Putamen (tissue), 1 donor: ENCODE measurements at regions not wholly inside any gene's neighbourhood (a gene's known extent, or its start where the extent isn't known, plus 50 kb on each side); places are given as distances from the start of the nearest gene placed in this dataset.
"Not testable (repeated sequence)": the region's sequence is repeated elsewhere in the genome, so short reads cannot be mapped to it uniquely, and the experiment has no call there.

ENCODE experiments used
- DNase-seq: peaks from one replicate; pipeline ENCODE4 v3.0.0-alpha.2; 2016; ENCODE audit warnings: low spot score

DNA sequence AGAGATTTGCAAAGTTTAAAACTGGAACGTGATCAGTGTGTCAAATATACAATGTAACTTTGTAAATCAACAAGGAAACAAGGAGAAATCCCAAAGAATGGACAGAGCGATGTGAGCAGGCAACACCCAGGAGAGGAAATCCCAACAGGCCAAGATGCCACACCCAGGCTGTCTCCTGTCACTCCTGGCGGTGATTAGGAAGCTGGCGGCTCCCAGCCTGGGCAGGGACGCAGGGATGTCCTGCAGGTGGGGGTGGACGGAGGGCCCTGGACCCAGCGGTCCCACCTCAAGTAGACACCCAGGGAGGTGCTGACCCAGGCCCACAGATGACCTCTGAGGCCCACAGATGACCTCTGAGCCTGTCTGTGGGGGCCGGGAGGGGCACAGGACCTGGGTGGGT, 271.1 kb upstream of the SFSWAP start:
- DNase-seq = not testable (repeated sequence)

DNA sequence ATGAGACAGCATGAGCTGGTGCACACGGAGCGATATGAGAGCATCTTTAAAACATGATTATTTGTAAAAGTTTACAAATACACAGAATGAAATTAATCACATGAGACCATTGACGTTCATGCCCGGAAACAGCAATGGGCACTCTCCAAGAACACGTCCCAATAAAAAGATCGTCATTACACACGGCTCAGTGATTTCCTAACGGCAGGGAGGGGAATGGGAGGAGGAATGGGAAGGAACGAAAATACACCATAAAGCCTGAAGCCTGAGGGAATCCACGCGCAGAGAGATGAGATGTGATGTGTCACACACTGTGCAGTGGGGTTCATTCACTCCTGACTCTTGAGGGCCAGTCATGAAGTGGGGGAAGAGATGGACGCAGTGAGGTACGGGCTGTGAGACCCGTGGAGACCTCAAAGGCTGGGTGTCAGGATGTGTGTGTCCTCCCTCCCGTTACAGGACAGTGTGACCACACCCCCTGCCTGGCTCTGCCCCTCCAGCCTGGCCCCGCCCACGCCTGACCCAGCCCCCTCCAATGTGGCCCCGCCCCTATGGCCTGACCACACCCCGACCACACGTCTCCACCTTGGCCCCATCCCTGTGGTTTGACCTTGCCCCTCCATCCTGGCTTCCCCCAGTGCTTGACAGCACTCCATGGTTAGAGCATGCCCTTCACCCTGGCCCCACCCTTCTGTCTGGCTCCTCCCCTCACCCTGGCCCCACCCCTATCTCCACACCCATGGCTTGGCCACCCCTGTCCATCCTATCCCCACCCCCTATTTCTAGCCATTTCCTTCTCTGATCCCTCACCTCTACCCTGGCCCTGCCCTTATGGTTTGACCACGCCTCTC, 270.5 kb upstream of the SFSWAP start:
- not testable (repeated sequence) for DNase-seq

DNA sequence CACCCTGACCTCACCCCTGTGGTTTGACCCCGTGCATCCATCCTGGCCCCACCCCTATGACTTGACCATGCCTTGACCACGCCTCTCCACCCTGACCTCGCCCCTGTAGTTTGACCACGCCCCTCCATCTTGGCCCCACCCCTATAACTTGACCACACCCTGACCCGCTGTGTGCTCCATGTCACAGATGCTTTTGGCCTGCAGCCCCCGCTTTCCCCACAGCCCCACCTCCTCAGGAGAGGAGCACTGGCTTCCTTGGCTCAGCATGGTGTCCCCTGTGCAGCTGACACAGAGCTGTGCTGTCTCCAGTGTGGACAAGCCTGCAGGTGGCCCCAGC, 269.9 kb upstream of the SFSWAP start:
- no peak for DNase-seq

DNA sequence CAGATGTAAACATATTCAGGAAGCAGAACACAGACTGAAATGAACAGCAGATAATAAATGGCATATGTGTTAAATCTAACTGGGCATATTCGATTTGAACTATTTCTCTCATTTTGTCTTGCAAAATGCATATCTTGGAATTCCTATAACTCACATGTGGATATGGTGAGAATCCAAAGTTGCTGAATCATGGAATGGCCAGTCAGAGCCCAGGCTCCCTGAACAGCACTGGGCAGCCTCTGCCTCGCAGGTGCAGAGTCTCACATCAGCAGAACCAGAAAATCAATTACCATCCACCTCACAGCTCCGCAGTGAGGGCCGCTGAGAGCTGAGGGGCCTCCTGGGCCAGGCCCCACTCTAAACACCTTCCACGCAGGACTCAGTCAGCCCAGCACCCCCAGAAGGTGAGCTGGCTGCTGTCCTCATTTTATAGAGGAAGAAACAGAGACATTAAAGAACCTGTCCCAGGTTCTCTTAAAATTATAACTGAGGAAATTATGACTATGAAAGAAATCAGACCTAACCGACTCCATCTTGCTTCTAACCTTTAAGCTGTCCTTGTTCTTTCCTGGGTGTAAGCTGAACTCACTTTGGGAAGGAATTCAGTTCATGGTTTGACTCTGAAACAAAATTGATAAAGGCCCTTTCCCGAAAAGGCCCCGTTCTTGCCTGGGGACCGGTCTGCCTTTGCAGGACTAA, 269.1 kb upstream of the SFSWAP start:
- DNase-seq = no peak

DNA sequence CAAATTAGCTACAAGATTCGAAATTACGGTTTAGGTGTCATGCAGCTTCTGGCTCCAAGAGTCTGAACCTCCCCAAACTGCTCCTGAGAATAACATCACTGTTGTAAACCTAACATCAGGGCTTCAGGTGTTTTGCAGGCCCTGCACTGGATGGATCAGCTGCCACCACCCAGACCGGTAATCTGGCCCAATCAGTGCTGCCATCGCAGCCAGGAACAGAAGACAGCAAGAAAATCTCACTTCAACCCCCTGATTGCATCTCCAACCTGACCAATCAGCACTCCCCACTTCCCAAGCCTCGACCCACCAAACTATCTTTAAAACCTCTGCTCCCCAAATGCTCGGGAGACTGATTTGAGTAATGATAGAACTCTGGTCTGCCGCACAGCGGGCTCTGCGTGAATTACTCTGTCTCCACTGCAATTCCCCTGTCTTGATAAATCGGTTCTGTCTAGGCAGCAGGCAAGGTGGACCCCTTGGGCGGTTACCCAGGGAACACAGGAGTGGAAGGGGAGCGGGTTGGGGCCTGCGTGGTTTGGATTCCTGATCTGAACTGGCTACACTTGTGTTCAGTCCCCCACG, 268.5 kb upstream of the SFSWAP start:
- DNase-seq = no peak

DNA sequence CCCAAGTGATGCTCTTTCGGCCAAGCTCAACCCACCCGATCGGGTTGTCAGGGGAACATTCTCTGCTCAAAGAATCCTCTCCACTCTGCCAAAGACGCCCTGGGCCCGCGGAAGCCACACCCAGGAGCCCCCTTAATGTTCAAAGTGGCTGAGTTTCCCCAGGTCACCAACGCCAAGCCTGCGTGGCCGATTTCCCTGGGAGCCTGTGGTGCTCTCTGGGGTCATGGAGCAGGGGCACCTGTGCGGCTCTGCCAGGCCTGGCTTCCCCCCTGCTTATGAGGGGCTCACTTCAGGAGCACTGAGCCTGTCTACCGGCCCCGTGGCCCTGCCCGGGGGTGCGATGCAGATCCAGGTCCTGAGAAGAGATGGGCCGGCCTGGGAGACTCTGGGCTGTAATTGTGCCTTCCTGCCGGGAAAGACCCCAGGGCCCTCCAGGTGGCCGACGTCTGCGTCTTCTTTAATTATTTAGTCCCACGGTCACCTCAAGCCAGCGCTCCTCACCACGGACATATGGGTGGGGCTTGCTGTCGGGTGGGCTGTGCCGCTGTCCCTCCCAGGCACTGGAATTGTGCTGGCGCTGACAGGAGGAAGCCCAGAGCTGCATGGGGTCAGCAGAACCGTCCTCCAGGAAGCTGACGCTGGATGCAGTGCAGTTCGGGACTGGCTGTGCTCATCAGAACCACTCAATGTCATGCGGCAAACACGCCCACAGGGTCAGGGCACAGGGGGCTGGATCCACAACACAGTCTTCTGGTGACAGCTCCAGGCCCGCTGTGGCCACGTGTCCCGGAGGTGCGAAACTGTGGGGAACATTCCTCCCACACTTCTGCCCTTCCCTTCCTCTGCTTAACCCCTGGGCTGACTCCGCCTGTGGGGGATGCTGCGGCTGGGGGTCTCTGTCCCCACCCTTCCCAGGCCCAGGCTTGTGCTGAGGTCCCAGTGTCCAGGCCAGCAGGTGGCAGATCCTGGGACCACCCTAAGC, 267.6 kb upstream of the SFSWAP start:
- DNase-seq = no peak

DNA sequence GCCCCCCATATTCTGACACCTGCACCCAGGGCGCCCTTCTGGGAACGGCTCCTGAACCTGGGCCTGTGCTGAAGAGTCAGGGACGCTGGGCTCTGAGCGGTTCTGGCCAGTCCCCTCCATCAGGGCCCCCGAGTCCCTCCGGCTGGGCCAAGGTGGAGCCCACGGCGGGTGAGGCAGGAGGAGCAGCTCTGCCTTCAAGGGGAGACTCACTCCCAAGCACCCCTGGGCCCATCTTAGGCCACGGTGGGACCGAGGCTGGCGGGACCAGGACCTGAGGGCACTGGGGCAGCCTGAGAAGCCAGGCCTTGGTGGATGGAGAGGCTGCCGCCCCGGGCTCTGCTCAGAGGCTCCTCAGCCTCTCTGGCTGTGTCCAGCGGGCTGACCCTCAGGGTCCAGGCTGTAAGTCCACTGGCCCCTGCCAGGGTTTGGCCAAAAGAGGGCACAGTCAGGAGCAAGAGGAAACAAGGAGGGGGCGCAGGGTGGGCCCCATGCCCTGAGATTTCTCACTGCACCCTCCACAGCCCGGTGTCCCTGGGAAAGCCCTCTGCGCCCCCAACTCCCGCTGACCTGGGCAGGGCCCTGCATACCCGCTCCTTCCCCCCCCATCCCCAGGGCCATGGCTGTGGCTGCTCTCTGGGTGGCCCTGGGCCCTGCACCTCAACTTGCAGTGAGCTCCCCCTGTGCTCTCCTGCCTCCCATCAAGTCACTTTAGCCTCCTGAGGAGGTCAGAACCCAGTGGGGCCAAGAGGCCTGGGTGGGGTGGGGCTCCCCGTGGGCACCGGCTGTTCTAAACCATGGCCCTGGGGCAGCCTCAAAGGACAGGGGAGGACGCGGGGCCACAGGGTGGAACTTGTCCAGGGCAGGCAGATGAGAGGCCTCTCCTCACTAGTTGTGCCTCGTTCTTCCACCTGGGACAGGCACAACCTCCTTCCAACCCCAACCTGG, 266.4 kb upstream of the SFSWAP start:
- DNase-seq = no peak

DNA sequence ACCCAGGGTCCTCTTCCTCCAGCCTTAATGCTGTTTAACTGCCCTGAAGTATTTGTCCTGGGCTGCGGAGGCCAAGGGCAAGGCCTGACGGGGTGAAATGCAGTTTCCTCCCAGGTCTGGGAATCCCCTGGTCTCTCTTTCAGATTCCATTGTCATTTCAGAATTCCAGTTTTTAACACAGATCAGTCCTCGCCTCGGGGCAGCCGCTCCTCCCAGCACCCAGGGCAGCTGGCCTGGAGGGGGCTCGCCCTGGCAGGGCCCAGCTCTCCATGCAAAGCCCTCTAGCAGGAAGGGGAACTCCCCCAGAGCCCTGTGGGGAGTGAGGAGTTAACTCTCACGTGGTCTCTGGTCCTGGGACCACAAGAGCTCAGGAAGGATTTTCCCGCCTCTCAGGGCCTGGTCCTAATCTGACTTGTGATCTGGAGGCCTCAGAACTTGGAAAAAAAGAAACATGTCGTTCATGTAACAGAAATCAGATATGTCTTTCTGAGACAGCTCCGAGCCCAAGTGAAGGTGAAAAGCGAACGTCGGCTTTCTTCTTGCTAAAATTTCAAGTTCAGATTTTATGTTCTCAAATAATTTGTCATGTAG, 265.6 kb upstream of the SFSWAP start:
- DNase-seq = no peak

DNA sequence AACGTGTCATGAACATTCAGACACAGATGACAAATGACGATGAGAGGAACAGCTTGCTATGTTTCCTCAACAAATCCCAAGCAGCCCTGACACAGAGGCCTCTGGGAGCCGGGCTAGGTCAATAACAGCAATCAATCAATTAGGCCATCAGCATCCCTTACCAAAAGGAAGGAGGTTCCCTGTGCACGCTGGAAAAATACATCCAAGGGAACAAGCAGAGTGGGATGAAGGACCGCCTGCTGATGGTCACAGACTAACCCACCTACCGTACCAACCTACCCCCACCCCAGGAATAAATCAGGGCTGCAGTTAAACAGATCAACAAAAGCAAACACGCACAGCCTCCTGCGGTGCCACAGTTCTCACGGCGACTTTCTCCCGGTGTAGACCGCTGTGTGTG, 265.1 kb upstream of the SFSWAP start:
- no peak for DNase-seq

DNA sequence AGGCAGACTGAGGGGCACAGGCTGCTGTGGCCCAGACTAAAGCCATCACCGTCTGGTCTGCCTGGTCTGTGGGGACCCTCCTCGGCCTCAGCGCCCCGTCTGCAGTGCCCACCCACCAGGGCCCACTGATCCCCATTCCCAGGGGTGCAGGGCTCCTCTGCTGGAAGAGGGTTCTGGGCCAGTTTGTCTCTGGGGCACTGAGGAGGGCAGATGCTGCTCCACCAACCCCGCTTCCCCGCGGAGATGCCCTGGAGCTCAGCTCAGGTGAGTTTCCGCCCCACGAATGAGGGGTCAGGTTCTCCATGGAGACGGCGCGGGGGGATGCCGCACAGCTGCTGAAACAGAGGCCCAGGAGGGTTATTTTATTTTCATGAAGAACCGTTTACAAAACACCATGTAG, 263.3 kb upstream of the SFSWAP start:
- not testable (repeated sequence) for DNase-seq

DNA sequence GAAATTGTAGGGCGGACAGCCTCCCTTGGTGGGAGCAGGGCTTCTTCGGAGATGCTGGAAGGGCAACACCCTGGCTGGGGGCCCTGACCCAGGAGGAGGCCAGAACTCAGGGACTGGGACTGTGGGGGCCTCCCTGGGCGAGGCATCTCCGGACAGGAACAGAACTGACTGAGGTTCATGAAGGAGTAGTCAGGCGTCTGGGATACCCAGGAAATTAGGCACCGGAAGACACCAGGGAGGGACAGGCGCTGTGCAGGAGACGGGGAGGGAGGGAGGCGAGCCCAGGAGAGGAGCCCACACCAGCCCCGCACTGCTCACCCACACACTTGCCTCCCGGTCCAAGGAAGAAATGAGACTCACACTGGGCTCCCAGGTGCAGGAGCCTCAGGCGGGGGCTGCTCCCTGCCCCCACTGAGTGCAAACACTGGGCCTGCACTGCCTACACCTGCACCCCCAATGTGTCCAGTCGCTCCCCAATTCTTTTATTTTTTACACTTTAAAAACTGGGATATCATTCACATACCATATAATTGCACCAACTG, 262.6 kb upstream of the SFSWAP start:
- no peak for DNase-seq

DNA sequence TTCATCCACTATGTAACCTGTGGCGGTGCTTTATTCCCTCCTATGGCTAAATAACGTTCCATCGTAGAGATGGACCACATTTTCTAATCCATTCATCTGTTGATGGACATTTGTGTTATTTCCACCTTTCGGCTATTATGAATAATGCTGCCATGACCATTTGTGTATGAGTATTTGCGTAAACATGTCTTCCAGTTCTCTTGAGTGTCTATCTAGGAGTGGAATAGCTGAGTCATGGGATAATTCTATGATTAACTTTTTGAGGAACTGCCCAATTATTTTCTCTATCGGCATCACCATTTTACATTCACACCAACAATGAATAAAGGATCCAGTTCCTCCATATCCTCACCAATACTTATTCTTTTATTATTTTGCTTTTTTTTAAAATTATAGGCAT, 261.9 kb upstream of the SFSWAP start:
- DNase-seq = no peak

DNA sequence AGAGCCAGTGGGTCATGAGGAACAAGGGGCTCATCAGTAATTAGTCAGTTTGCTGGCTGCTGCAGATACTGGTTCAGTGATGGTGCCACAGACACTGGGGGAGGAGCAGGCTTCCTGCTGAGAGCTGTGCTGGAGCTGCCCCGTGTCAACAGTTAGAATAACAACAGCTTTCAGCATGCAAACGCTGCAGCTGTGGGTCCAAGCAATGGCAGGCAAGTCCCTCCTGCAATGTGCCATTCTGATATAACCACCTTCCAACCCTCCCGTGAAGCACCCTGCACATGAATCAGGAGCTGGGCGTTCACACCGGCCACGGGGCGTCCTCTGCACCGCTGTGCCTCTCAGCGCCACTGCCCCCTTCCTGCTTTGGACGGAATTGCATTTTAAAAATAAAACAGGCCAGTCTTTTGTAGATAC, 258.4 kb upstream of the SFSWAP start:
- no peak for DNase-seq

DNA sequence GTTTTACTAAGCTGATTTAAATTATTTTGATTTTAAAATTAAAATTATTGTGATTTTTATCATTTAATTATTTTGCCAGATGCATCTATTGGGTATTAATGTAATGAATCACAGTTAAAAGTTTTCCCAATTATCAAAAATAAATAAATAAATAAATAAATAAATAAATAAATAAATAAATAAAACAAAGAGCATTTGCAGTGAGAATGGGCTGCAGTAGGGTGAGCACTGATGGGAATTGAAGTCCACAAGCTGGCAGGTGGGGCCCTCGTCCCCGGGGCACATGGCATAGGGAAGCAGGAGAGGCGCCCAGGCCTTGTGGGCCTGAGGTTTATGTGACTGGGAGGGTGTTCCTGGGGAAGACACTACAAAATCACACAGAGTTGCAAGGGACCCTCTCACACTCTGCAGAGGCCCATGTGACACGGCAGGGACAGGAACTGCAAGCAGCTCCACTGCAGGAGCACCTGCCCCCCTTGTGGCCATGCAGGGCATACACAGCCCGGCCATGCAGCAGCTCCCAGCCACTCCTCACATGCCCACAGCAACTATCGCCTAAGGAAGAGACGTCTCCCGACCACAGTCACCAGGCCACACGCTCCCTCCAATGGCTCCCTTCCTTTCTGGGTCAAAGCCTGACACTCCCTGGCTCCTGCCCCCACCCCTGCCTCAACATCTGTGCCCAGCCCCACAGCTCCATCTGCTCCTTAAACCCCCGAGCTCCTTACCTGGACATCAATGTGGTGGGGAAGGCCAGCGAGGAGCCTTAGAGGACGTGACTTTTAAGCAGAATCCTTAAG, 256.3 kb upstream of the SFSWAP start:
- no peak for DNase-seq

DNA sequence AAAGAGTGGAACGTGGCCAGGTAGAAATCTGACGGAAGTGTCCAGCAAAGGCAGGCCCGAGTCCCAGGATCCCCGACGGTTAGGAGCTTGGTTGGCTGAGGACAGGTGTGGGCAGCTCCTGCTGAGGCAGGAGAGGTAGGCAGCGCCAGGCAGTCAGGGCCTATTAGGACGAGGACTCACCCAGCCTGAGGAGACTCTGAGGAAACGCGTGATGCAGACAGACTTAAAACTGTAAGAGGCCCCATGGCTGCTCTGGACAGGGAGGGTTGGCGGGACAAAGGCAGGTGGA, 255.7 kb upstream of the SFSWAP start:
- no peak for DNase-seq

DNA sequence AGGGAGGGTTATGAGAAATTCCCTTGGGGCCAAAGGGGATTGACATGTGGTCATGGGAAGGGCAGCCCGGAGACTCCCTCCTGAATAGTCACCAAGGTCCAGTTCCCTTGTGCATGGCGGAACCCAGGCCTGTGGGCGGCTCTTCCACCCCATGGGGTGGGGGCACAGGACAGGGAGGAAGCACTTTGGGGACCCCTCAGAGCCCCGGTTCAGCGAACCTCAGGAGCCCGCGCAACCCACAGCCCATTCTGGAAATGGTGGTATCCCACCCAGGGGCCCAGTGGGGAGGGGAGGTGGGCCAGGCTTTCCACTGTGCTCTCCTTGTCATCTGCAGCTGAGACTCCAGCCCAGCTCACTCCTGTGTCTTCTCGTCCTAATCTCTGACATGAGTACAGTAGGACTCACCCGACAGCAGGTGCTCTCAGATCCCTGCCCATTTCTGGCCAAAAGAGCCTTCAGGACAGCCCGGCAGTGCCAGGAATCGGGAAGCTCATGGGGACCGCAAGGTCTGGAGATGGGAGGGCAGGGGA, 255.2 kb upstream of the SFSWAP start:
- no peak for DNase-seq

DNA sequence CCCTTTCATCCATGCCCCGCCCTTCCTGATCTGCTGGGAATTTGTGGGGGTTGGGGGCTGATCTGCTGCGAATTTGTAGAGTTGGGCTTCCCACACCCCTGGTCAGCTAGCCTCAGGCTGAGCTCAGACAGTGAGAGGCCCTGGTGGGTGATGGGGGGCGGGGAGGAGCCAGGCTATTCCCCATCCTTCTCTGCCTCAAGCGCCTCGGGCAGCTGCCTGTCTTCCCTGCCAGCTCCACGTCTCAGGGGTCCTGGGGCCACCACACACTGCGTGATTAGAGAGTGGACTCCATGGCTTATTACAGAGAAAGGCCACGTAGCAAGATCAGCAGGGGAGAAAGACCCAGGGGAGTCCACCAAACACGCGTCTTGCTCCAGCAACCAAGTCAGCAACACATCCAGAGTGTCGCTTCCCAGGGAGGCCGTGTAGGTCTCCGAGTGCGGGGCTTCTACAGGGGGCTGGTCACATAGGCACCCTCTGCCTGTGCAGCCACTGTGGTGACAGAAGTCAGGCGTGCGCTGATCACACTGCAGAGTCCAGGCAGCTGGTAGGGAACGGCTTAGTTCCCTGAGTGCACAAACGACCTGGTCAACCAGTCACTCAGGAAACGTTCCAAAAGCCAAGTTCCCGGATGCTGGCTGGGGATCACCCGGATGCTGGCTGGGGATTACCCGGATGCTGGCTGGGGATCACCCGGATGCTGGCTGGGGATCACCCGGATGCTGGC, 254.4 kb upstream of the SFSWAP start:
- DNase-seq = no peak

DNA sequence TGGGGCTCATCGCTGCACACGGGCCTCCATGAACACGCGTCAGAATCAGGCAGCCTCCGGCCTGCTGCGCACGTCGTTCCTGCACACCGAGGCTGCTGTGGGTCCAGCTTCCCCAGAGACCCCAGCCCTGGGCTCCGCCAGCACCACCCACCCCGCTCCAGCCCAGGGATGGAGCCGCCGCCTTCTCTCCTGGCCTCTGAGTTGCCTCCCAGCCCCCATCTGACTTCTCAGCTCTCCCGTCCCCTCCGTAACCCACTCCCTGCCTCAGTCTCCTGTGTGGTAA, 253.9 kb upstream of the SFSWAP start:
- no peak for DNase-seq
